GM23338 (cell line): ENCODE measurements at regions not wholly inside any gene's neighbourhood (a gene's known extent, or its start where the extent isn't known, plus 50 kb on each side); places are given as distances from the start of the nearest gene placed in this dataset.

Source experiments
- ATAC-seq: fragments of 200-7000 bp; cut with Tn5 transposase; 3 replicates; pipeline ENCODE4 v1.9.1; 2020
- DNase-seq: peaks from one replicate; pipeline ENCODE4 v3.0.0-alpha.2; 2015; ENCODE audit warnings: low spot score
- H2AFZ ChIP-seq: fragments of 200-600 bp; sonication (generic); 2 replicates; pipeline ENCODE4 v1.8.0; 2016; ENCODE audit warnings: antibody characterized with exemption, mild to moderate bottlenecking, moderate library complexity
- H3F3A ChIP-seq: fragments of 200-600 bp; sonication (generic); replicated peaks from 2 replicates; pipeline ENCODE4 v1.8.0; 2017; ENCODE audit warnings: antibody characterized with exemption, mixed run types, low read depth
- H3K27ac ChIP-seq: fragments of 200-600 bp; sonication (generic); 2 replicates; pipeline ENCODE4 v1.6.1; 2016; ENCODE audit warnings: low read depth
- H3K27me3 ChIP-seq: fragments of 200-600 bp; sonication (generic); 2 replicates; pipeline ENCODE4 v1.8.0; 2016; ENCODE audit warnings: mild to moderate bottlenecking, mixed run types, moderate library complexity; ENCODE audit not compliant: insufficient read depth
- H3K36me3 ChIP-seq: fragments of 200-600 bp; sonication (generic); 2 replicates; pipeline ENCODE4 v1.8.0; 2016; ENCODE audit warnings: mild to moderate bottlenecking; ENCODE audit not compliant: insufficient read depth
- H3K4me1 ChIP-seq: fragments of 200-600 bp; sonication (generic); 2 replicates; pipeline ENCODE4 v1.8.0; 2016; ENCODE audit warnings: mild to moderate bottlenecking, moderate library complexity; ENCODE audit not compliant: insufficient read depth
- H3K4me2 ChIP-seq: fragments of 200-600 bp; sonication (generic); 2 replicates; pipeline ENCODE4 v1.7.1; 2017; ENCODE audit warnings: mixed run types
- H3K4me3 ChIP-seq: fragments of 200-600 bp; sonication (generic); 2 replicates; pipeline ENCODE4 v1.6.1; 2016; ENCODE audit warnings: mixed run types
- H3K79me2 ChIP-seq: fragments of 200-600 bp; sonication (generic); replicated peaks from 2 replicates; pipeline ENCODE4 v1.8.0; 2017; ENCODE audit warnings: mild to moderate bottlenecking; ENCODE audit not compliant: insufficient read depth
- H3K9me2 ChIP-seq: fragments of 200-600 bp; sonication (generic); 2 replicates; pipeline ENCODE4 v1.8.0; 2017; ENCODE audit not compliant: insufficient read depth
- H4K20me1 ChIP-seq: fragments of 200-600 bp; sonication (generic); replicated peaks from 2 replicates; pipeline ENCODE4 v1.8.0; 2017; ENCODE audit warnings: mild to moderate bottlenecking; ENCODE audit not compliant: insufficient read depth
- H3K27ac Mint-ChIP-seq: 2 replicates; pipeline ENCODE4 v1.8.0; 2020; ENCODE audit warnings: inconsistent platforms, mild to moderate bottlenecking, moderate library complexity, mixed read lengths
- H3K27me3 Mint-ChIP-seq: 3 replicates; pipeline ENCODE4 v1.8.0; 2022; ENCODE audit warnings: low read depth, mild to moderate bottlenecking, moderate library complexity, mixed read lengths, inconsistent platforms; ENCODE audit not compliant: insufficient read depth, poor library complexity
- H3K36me3 Mint-ChIP-seq: 3 replicates; pipeline ENCODE4 v1.8.0; 2021; ENCODE audit warnings: low read depth, mild to moderate bottlenecking, inconsistent platforms, moderate library complexity, mixed read lengths
- H3K4me1 Mint-ChIP-seq: 3 replicates; pipeline ENCODE4 v1.8.0; 2020; ENCODE audit warnings: mild to moderate bottlenecking, inconsistent platforms, mixed read lengths
- H3K4me3 Mint-ChIP-seq: 3 replicates; pipeline ENCODE4 v1.8.0; 2021; ENCODE audit warnings: moderate library complexity, mild to moderate bottlenecking, inconsistent platforms, mixed read lengths
- H3K9me3 Mint-ChIP-seq: 3 replicates; pipeline ENCODE4 v1.8.0; 2020; ENCODE audit warnings: moderate library complexity, mild to moderate bottlenecking, inconsistent platforms, mixed read lengths
- CREB1 ChIP-seq: fragments of 250-450 bp; sonication (Bioruptor Pico); IDR thresholded peaks from 2 replicates; pipeline ENCODE4 v1.5.0; 2020; ENCODE audit warnings: low read depth, mild to moderate bottlenecking, moderate library complexity
- CTCF ChIP-seq, 2 experiments: fragments of 200-600 bp in 1 of 2; sonication (generic) in 1 of 2; conservative IDR thresholded peaks; 2 replicates each; pipeline versions ENCODE4 v1.5.1 to v1.6.1; 2016 to 2017; ENCODE audit warnings: antibody characterized with exemption in 2 of 2, low read depth in 2 of 2, mild to moderate bottlenecking in 2 of 2, moderate library complexity in 1 of 2
- ETS1 ChIP-seq: IDR thresholded peaks from 2 replicates; pipeline ENCODE4 v1.6.1; 2016; ENCODE audit warnings: antibody characterized with exemption
- EZH2 ChIP-seq: fragments of 200-600 bp; sonication (generic); IDR thresholded peaks from one replicate; pipeline ENCODE4 v1.8.0; 2017; ENCODE audit warnings: antibody characterized with exemption, mild to moderate bottlenecking, low read depth; ENCODE audit not compliant: unreplicated experiment
- EZH2phosphoT487 ChIP-seq: fragments of 200-600 bp; sonication (generic); IDR thresholded peaks from one replicate; pipeline ENCODE4 v1.8.1; 2018; ENCODE audit warnings: antibody characterized with exemption; ENCODE audit not compliant: unreplicated experiment
- JUNB ChIP-seq: IDR thresholded peaks from one replicate; pipeline ENCODE4 v1.6.1; 2016; ENCODE audit warnings: antibody characterized with exemption; ENCODE audit not compliant: unreplicated experiment
- NANOG ChIP-seq: IDR thresholded peaks from 2 replicates; pipeline ENCODE4 v1.6.1; 2016; ENCODE audit warnings: antibody characterized with exemption, borderline replicate concordance
- POLR2AphosphoS5 ChIP-seq: IDR thresholded peaks from 2 replicates; pipeline ENCODE4 v1.6.1; 2016; ENCODE audit warnings: antibody characterized with exemption, low read depth
- REST ChIP-seq: IDR thresholded peaks from one replicate; pipeline ENCODE4 v1.6.1; 2018; ENCODE audit warnings: antibody characterized with exemption; ENCODE audit not compliant: unreplicated experiment
- STAT1 ChIP-seq: IDR thresholded peaks from one replicate; pipeline ENCODE4 v1.6.1; 2016; ENCODE audit warnings: antibody characterized with exemption; ENCODE audit not compliant: unreplicated experiment
- ZNF114 ChIP-seq: fragments of 250-450 bp; sonication (Bioruptor Pico); IDR thresholded peaks from 2 replicates; pipeline ENCODE4 v1.5.0; 2020; ENCODE audit warnings: mild to moderate bottlenecking, moderate library complexity
- ZNF331 ChIP-seq: fragments of 250-450 bp; sonication (Bioruptor Pico); IDR thresholded peaks from 2 replicates; pipeline ENCODE4 v1.5.0; 2020; ENCODE audit warnings: low read depth, mild to moderate bottlenecking, moderate library complexity
- ZNF462 ChIP-seq: fragments of 250-450 bp; sonication (Bioruptor Pico); IDR thresholded peaks from 2 replicates; pipeline ENCODE4 v1.5.0; 2020; ENCODE audit warnings: mild to moderate bottlenecking, moderate library complexity

- no peaks in the 10 kb centered on the region for H3K4me1 ChIP-seq
- H3K4me1 Mint-ChIP-seq: no peaks in the 10 kb centered on the region
- ATAC-seq (no peak), DNase-seq (no peak)
- H3K27me3 Mint-ChIP-seq: no peaks in the 10 kb centered on the region
- H3K27ac Mint-ChIP-seq: no peak overlapping the region
- H3K27ac ChIP-seq: no peak overlapping the region
- no peak overlapping the region for H3K4me3 Mint-ChIP-seq
- H3K36me3 Mint-ChIP-seq: peaks cover 6% of the 10 kb centered on the region; the same call in 1 of the 3 replicates
- no peak overlapping the region for H3K4me2 ChIP-seq
- H3K4me3 ChIP-seq: no peak overlapping the region
- no peak for TF ChIP-seq EZH2
- TF ChIP-seq CTCF (conservative IDR thresholded peaks at IDR 0.05; ENCODE audit: low read depth in 2 of 2): no peak
- TF ChIP-seq POLR2AphosphoS5: no peak
- TF ChIP-seq EZH2phosphoT487: no peak
- TF ChIP-seq ZNF462 (CRISPR knock-in tag): no peak
- TF ChIP-seq JUNB: no peak
- TF ChIP-seq ETS1: no peak
- no peak for TF ChIP-seq ZNF331
- TF ChIP-seq NANOG: no peak
- TF ChIP-seq CREB1 (CRISPR knock-in tag): no peak
- TF ChIP-seq REST: no peak
- no peak for TF ChIP-seq STAT1
- TF ChIP-seq ZNF114 (CRISPR knock-in tag): no peak
- H3K79me2 ChIP-seq: no peaks in the 10 kb centered on the region
- no peaks in the 10 kb centered on the region for H4K20me1 ChIP-seq
- peaks cover 3% of the 10 kb centered on the region; the same call in 1 of the 3 replicates for H3K9me3 Mint-ChIP-seq
- H3F3A ChIP-seq: no peaks in the 10 kb centered on the region
- H2AFZ ChIP-seq: no peak overlapping the region
- no peaks in the 10 kb centered on the region for H3K27me3 ChIP-seq
- H3K36me3 ChIP-seq: no peaks in the 10 kb centered on the region
- H3K9me2 ChIP-seq: no peaks in the 10 kb centered on the region
Measured at GRCh38 chr2:83365476-83365875, 1093.6 kb downstream of the SUCLG1 start.
